Endodermal cell (in vitro differentiated cells): ENCODE measurements at regions not wholly inside any gene's neighbourhood (a gene's known extent, or its start where the extent isn't known, plus 50 kb on each side); places are given as distances from the start of the nearest gene placed in this dataset.
"Not testable (repeated sequence)": the region's sequence is repeated elsewhere in the genome, so short reads cannot be mapped to it uniquely, and the experiment has no call there.

Experiments
- DNase-seq: peaks from one replicate; pipeline ENCODE4 v3.0.0-alpha.2; 2017
- H3K27ac ChIP-seq: 2 replicates; pipeline ENCODE4 v1.5.1; 2013; ENCODE audit warnings: mild to moderate bottlenecking, low read depth, low read length, moderate library complexity
- H3K27me3 ChIP-seq: 2 replicates; pipeline ENCODE4 v1.6.1; 2013; ENCODE audit warnings: mild to moderate bottlenecking, low read length, moderate library complexity; ENCODE audit not compliant: insufficient read depth, control insufficient read depth, poor library complexity, severe bottlenecking
- H3K36me3 ChIP-seq: 2 replicates; pipeline ENCODE4 v1.7.0; 2013; ENCODE audit warnings: mild to moderate bottlenecking, low read length, moderate library complexity; ENCODE audit not compliant: control insufficient read depth, insufficient read depth
- H3K4me1 ChIP-seq: one replicate; pipeline ENCODE4 v1.7.0; 2013; ENCODE audit warnings: low read length; ENCODE audit not compliant: control insufficient read depth, insufficient read depth
- H3K4me3 ChIP-seq: 2 replicates; pipeline ENCODE4 v1.5.1; 2013; ENCODE audit warnings: mild to moderate bottlenecking, low read length, moderate library complexity
- H3K9ac ChIP-seq: 2 replicates; pipeline ENCODE4 v1.6.1; 2013; ENCODE audit warnings: mild to moderate bottlenecking, low read length, moderate library complexity; ENCODE audit not compliant: poor library complexity, severe bottlenecking; ENCODE audit errors: extremely low read depth
- H3K9me3 ChIP-seq: 2 replicates; pipeline ENCODE4 v1.6.1; 2013; ENCODE audit warnings: mild to moderate bottlenecking, low read length, moderate library complexity; ENCODE audit not compliant: control insufficient read depth
- H3K27ac Mint-ChIP-seq: 2 replicates; pipeline ENCODE4 v1.8.0; 2020; ENCODE audit warnings: mixed read lengths
- H3K27me3 Mint-ChIP-seq: 2 replicates; pipeline ENCODE4 v1.8.0; 2021; ENCODE audit warnings: mild to moderate bottlenecking, mixed read lengths; ENCODE audit not compliant: insufficient read depth
- H3K36me3 Mint-ChIP-seq: 2 replicates; pipeline ENCODE4 v1.8.0; 2020; ENCODE audit warnings: low read depth, mixed read lengths
- H3K4me1 Mint-ChIP-seq: 2 replicates; pipeline ENCODE4 v1.8.0; 2020; ENCODE audit warnings: mixed read lengths
- H3K4me3 Mint-ChIP-seq: 2 replicates; pipeline ENCODE4 v1.8.0; 2020; ENCODE audit warnings: mild to moderate bottlenecking, moderate library complexity, mixed read lengths
- H3K9me3 Mint-ChIP-seq: 2 replicates; pipeline ENCODE4 v1.8.0; 2020; ENCODE audit warnings: mild to moderate bottlenecking, mixed read lengths
- CTCF ChIP-seq: fragments of 200-600 bp; sonication (generic); conservative IDR thresholded peaks from 2 replicates; pipeline ENCODE4 v1.5.0; 2021; ENCODE audit warnings: antibody characterized with exemption, mild to moderate bottlenecking
- WGBS, 2 experiments: methylation state at CpG; one replicate each; pipeline versions ENCODE4 v1.1.5 to v1.1.7; 2013; ENCODE audit warnings: missing lambda C conversion rate in 2 of 2, mixed read lengths in 1 of 2; ENCODE audit not compliant: insufficient coverage in 1 of 2, insufficient read length in 1 of 2; 5-methylcytosine and 5-hydroxymethylcytosine counted together

GRCh38 chr2:31802711-31803110 lies 208.1 kb downstream of the MEMO1 start:
- Histone ChIP-seq H3K27me3 (no peaks in the 10 kb centered on the region), H3K9me3 (no peaks in the 10 kb centered on the region), H3K4me1 (no peaks in the 10 kb centered on the region), H3K9ac (no peak overlapping the region), H3K4me3 (no peak overlapping the region), H3K27ac (no peak overlapping the region), H3K36me3 (no peaks in the 10 kb centered on the region)
- no peaks in the 10 kb centered on the region for H3K36me3 Mint-ChIP-seq
- no peaks in the 10 kb centered on the region for H3K27me3 Mint-ChIP-seq
- no peaks in the 10 kb centered on the region for H3K4me1 Mint-ChIP-seq
- no peak overlapping the region for H3K27ac Mint-ChIP-seq
- DNase-seq, result no peak
- no peak for TF ChIP-seq CTCF
- WGBS, 2 experiments, result 94 to 96% methylated on average over 6 to 7 of the region's 7 CpGs
- peaks cover 22% of the 10 kb centered on the region for H3K9me3 Mint-ChIP-seq
- no peak overlapping the region for H3K4me3 Mint-ChIP-seq

GRCh38 chr2:31799282-31799681 lies 211.5 kb downstream of the MEMO1 start:
- H3K27ac ChIP-seq, DNase-seq, H3K27me3 Mint-ChIP-seq, H3K4me1 Mint-ChIP-seq, H3K36me3 Mint-ChIP-seq, H3K9me3 ChIP-seq, H3K36me3 ChIP-seq, H3K27ac Mint-ChIP-seq, H3K27me3 ChIP-seq, H3K4me3 Mint-ChIP-seq, H3K9ac ChIP-seq, H3K4me3 ChIP-seq, H3K4me1 ChIP-seq: not testable (repeated sequence)
- WGBS, 2 experiments, result 100% methylated on average over 2 to 3 of the region's 4 CpGs
- peaks cover 45% of the 10 kb centered on the region for H3K9me3 Mint-ChIP-seq

- Histone ChIP-seq H3K36me3 (no peaks in the 10 kb centered on the region), H3K9ac (no peak overlapping the region), H3K27me3 (no peaks in the 10 kb centered on the region), H3K27ac (no peak overlapping the region), H3K4me1 (no peaks in the 10 kb centered on the region), H3K9me3 (peaks cover 4% of the 10 kb centered on the region), H3K4me3 (no peak overlapping the region)
- Mint-ChIP-seq H3K4me3 (no peak overlapping the region), H3K9me3 (peaks cover 19% of the 10 kb centered on the region), H3K4me1 (no peaks in the 10 kb centered on the region), H3K36me3 (no peaks in the 10 kb centered on the region), H3K27ac (no peak overlapping the region), H3K27me3 (no peaks in the 10 kb centered on the region)
- 93% methylated on average over 3 of the region's 4 CpGs; no CpG with 5 or more reads in 1 of the 2 experiments for WGBS, 2 experiments
- no peak for DNase-seq
- TF ChIP-seq CTCF, result no peak
Observed at GRCh38 chr2:31788273-31788672, 207.5 kb upstream of the SRD5A2 start.

GRCh38 chr2:31785876-31786275 lies 205.1 kb upstream of the SRD5A2 start:
- no peak for TF ChIP-seq CTCF
- H3K4me3 Mint-ChIP-seq, result no peak overlapping the region
- Histone ChIP-seq H3K4me3 (no peak overlapping the region), H3K27me3 (no peaks in the 10 kb centered on the region), H3K36me3 (no peaks in the 10 kb centered on the region), H3K9me3 (peaks cover 7% of the 10 kb centered on the region), H3K9ac (no peak overlapping the region), H3K27ac (no peak overlapping the region), H3K4me1 (no peaks in the 10 kb centered on the region)
- DNase-seq, result no peak
- H3K36me3 Mint-ChIP-seq, result no peaks in the 10 kb centered on the region
- H3K27me3 Mint-ChIP-seq, result peaks cover 3% of the 10 kb centered on the region
- H3K4me1 Mint-ChIP-seq, result no peaks in the 10 kb centered on the region
- 53 to 66% methylated on average over 1 to 2 of the region's 2 CpGs for WGBS, 2 experiments
- no peak overlapping the region for H3K27ac Mint-ChIP-seq
- H3K9me3 Mint-ChIP-seq, result peaks cover 38% of the 10 kb centered on the region
